Hematopoietic multipotent progenitor cell treated with erythropoietin and hydrocortisone succinate and interleukin-3 and kit ligand, for 8 days (in vitro differentiated cells): ENCODE measurements at regions not wholly inside any gene's neighbourhood (a gene's known extent, or its start where the extent isn't known, plus 50 kb on each side); places are given as distances from the start of the nearest gene placed in this dataset.
"Not testable (repeated sequence)": the region's sequence is repeated elsewhere in the genome, so short reads cannot be mapped to it uniquely, and the experiment has no call there.

Experiments
- DNase-seq: peaks from one replicate; pipeline ENCODE4 v3.0.0-alpha.2; 2015

DNA sequence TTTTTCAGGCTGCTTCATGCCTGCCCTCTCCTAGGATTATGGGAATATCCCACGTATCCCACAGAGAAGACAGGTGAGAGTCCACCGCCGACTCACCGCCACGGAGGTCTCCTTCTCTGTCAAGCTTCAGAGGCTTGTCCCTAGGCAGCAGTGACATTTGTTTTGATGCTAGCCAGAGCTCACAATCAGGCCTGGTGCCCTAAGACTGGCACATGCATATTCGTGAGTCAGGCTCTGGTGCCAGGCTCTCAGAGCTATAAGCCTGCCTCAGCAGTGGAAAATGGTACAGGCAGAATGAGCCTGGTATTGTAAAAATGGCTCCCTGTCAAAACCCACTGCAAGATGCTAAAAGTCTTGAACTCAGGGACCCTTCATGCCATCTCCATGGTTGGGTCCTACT, 65.5 kb downstream of the RBMY1A1 start:
- DNase-seq, result no peak

DNA sequence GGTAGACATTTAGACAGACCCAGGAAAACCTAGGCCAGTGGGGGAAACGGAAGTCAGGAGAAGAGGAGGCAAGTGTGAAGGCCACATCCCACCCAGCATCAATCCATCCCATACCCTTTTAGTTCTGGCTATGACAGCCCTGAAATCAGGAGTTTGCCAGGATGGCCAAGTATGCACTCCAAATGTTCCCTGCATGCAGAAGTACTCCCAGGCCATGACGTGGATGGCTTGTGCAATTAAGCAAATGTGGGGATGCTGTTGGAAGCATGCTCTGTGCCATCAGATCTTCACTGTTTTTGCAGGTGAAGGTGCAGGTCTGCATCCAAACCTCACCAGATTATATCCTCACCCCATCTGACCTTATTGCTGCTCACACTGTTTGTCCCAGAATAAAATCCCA, 66.8 kb downstream of the RBMY1A1 start:
- no peak for DNase-seq

DNA sequence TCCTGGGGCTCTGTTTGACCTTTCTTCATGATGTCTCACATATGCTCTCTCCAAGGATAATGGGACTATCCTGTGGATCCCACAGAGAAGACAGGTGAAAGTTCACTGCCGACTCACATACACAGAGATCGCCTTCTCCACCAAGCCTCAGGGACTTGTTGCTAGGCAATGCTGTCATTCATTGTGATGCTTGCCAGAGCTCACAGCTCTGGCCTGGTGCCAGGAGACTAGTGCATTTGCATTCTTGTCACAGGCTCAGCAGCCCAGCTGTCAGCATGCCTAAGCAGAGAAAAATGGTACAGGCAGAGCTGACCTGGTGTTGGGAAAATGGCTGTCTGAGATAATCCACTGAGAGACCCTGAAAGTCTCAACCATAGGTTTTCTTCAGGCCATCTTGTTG, 67.9 kb downstream of the RBMY1A1 start:
- peak; percentile 0 for DNase-seq

- DNase-seq, result no peak
Measured at GRCh38 chrY:21636137-21636536, 101.5 kb downstream of the RBMY1A1 start.

DNA sequence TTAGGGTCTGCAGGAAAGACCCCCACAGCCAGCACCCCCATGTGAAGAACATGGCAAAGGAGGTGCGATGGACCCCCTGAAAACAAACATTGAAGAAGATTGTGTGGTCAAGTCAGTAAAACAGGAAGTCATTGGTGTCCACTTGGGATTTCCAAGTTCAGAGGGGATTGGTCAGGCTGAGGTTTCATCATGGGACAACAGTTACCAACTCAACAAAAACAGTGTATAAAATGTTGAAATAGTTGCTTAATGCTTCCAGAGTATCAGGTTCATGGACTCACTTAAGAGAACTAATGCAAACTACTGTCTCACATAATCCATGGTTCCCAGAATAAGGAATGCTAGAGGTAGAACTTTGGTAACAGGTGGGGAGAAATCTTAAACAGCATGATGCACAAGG, 115.8 kb downstream of the RBMY1A1 start:
- DNase-seq, result no peak

DNA sequence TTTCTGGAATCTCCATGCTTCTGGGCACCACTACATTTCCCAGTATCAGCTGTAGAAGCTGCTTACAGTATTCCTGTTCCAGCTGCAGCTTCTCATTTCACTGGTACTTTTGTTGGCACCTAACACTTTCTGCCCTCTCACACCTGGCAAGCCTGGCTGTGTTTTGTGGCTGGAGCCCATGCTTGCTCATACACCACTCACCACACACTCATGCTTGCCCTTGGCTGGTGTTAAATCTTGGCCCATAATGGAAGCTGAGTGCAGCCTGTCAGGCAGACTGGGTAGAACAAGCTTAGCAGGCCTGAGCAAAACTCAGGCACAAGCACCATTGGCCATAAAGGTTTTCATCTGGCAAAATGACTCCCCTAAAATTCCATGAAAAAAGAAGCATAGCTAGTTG, 124.4 kb downstream of the RBMY1A1 start:
- not testable (repeated sequence) for DNase-seq

DNA sequence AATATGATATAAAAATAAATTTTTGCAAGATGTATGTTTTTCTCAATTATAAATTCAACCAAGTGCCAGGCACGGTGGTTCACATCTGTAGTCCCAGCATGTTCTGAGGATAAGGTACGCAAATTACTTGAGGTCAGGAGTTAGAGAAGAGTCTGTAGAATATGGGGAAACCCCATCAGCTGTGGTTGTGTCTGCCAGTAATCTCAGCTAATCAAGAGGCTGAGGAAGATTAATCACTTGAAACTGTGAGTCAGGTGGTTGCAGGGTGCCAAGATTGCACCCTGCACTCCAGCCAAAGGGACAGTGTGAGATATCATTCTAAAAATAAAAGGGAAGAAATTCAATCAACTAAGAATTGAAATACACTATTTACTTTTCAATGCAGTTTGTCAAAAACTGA, 144.9 kb downstream of the RBMY1A1 start:
- not testable (repeated sequence) for DNase-seq

DNA sequence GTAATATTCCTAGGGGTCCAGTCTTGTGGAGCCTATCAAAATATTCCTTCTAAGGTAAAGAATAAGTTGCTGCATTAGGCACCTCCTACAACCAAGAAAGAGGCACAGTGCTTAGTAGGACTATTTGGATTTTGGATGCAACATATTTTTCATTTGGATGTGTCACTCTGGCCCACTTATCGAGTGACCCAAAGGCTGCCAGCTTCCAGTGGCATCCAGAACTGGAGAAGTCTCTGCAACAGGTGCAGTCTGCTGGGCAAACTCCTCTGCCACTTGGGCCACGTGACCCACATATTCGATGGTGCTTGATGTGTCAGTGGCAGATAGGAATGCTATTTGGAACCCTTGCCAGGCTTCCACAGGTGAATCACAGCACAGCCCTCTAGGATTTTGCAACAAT, 151.7 kb downstream of the RBMY1A1 start:
- DNase-seq, result not testable (repeated sequence)

- DNase-seq, result not testable (repeated sequence)
Measured at GRCh38 chrY:21701951-21702350, 167.3 kb downstream of the RBMY1A1 start.

GRCh38 chrY:21702927-21703326, 168.2 kb downstream of the RBMY1A1 start:
- not testable (repeated sequence) for DNase-seq

DNA sequence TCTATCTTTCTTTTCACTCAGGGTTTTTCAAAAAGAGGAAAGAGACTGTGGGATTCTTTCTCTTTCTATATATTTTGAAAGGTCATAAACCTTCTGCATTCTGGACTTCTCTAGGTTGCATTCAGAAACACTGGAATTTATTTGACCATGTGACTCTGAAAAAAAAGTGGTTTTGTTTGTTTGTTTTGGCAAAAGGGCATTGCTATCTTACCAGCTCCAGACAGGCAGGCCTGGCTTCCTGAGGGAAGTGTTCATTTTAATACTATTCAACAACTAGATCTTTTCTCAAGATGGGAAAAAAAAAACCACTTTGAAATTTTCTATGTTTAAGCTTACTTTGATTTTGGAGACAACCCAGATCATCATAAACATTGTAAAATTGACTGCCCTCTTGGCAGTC, 170.6 kb downstream of the RBMY1A1 start:
- DNase-seq, result no peak

DNA sequence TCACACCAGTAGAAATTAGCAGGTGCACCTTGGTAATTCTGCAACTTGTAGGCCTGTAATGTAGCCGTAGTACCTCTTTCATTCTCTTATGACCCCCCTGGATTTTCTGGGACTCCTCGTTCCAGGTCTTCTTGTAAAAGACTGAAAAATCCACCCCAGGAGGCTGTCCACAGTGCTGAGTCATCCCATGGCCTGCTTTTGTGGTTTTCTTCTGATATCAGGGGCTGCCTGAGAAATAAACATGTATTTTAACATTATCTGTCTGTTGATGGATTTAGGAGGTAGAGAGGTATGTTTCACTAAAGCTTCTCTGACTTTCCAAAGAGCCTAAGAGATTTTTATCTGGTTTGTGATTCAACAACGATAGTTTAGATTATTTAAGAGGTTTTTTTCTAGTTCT, 171.9 kb downstream of the RBMY1A1 start:
- DNase-seq, result peak; percentile 61

DNA sequence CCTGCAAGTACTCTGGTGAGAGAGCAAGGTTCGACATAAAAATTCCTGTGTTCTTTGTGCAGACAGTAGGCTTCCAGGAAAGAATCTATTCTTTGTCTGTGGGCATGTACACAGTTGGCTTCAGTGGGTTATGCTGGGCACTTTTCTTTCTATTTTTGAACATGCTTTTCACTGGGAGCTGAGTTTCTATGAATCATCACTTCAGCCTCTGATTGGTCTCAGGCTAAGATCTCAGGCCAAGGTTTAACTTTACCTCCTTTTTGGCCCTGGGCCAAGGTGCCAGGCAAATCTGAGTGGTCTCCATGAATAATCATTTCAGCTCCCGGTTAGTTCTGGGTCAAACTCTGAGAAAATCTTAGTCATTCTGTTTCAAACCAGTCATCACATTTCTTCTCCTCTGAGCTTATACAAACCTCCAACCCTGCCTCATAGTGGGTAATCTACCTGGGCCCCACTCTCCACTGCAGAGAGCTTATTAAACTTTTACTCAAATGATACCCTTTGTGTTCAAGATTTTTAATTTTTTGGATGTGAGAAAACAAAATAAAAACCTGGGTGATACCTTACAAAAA, 158.8 kb downstream of the RBMY1D start:
- DNase-seq, result not testable (repeated sequence)

- not testable (repeated sequence) for DNase-seq
Measured at GRCh38 chrY:21744998-21745397, 149.3 kb downstream of the RBMY1D start.

DNA sequence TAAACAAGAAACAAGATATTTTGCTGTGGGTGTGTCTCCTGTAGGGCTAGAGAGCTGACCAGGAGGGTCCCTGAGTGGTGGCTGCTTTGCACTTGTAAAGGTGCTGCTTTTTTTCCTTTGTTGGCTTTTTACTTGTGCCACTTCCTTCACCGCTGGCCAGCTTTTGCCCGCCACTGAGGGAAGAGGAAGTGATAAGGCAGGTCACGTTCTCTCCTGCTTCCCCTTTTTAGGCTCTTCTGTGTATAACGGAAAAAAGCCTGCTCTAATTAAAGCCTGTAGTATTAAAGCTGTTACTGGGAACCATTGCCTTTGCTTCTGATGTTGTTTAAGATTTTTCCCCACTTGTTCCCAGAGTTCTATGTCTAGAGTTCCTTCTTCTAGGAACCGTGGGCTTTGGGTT, 134.1 kb downstream of the RBMY1D start:
- DNase-seq, result not testable (repeated sequence)

DNA sequence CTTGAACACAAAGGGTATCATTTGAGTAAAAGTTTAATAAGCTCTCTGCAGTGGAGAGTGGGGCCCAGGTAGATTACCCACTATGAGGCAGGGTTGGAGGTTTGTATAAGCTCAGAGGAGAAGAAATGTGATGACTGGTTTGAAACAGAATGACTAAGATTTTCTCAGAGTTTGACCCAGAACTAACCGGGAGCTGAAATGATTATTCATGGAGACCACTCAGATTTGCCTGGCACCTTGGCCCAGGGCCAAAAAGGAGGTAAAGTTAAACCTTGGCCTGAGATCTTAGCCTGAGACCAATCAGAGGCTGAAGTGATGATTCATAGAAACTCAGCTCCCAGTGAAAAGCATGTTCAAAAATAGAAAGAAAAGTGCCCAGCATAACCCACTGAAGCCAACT, 126.5 kb downstream of the RBMY1D start:
- not testable (repeated sequence) for DNase-seq

GRCh38 chrY:21782174-21782860, 112.0 kb downstream of the RBMY1D start:
- not testable (repeated sequence) for DNase-seq

DNA sequence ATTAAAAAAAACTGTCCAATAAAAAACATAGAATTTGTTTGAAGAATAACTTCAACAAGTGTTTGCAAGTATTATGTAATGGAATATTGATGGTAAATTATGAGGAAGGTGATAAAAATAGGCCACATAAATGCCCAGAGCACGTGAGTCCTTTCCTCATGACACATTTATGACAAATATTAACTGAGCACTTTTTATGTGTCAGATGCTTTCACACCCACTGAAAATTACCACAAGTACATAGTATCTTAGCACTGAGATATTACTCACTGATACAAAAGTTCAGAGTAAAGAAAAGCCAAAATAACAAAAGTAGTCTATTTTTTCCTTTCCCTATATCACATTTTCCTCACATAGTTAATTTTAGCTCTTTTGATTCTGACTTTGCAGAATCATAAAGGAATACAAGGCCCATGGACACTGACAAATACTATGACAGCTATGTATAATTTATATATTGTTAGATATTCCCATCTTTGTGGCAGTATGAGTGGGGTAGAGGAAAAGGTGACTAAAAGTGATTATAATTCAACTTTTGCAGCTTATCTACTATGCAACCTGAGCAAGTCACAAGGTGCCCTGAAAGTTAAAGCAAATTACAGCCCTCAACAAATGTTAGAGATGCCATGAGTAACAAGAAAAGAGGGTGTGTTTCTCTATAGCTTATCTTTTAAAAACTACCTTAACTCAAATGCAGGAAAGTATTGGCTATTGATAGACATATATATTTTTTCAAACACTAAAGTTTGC, 80.7 kb downstream of the RBMY1D start:
- no peak for DNase-seq

GRCh38 chrY:21814491-21814890, 79.8 kb downstream of the RBMY1D start:
- DNase-seq, result no peak

DNA sequence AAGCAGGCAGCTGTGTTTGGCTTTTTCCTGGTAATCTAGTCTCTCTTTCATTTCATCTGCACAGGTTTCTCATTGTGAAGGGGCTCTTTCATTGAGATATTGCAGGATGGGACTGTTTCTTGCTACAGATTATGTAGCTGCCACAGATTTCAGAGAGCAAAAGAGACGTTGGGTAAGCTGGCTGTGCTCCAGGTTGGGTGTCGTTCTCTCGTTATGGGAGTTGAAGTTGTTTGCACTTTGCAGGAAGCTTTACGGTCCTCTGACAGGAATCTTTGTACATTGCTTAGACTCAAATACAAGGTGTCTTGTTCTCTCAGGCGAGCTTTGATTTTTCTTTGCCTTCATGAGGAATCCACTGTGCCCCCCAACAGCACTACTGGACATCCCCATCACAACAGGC, 72.4 kb downstream of the RBMY1D start:
- no peak for DNase-seq

DNA sequence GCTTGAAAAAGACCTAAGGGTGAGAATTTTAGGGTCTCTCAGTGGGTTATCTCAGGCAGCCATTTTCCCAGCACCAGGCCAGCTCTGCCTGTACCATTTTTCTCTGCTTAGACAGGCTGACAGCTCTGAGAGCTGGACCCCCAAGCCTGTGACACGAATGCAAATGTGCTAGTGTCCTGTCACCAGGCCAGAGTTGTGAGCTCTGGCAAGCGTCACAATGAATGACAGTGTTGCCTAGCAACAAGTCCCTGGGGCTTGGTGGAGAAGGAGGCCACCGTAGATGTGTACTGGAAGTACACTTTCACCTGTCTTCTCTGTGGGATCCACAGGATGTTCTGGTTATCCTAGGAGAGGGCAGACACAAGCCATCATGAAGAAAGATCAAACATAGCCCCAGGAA, 66.7 kb downstream of the RBMY1D start:
- DNase-seq, result no peak
